Fibroblast of the conjunctiva (primary cell): ENCODE measurements at regions not wholly inside any gene's neighbourhood (a gene's known extent, or its start where the extent isn't known, plus 50 kb on each side); places are given as distances from the start of the nearest gene placed in this dataset.

ENCODE experiments used
- DNase-seq: peaks from one replicate; pipeline ENCODE4 v3.0.0-alpha.2; 2010; ENCODE audit warnings: low read depth

GRCh38 chr6:10033223-10033829 is 381.5 kb downstream of the TFAP2A start:
- DNase-seq: no peak

- no peak for DNase-seq
Measured at GRCh38 chr6:10031617-10032016, 383.3 kb downstream of the TFAP2A start.

GRCh38 chr6:10030942-10031537 is 383.8 kb downstream of the TFAP2A start:
- no peak for DNase-seq

GRCh38 chr6:10028222-10028621 is 386.7 kb downstream of the TFAP2A start:
- DNase-seq: no peak

GRCh38 chr6:10019851-10020250 is 395.0 kb downstream of the TFAP2A start:
- no peak for DNase-seq

- no peak for DNase-seq
Measured at GRCh38 chr6:10014557-10014956, 400.3 kb downstream of the TFAP2A start.

GRCh38 chr6:10000551-10000950 is 414.3 kb downstream of the TFAP2A start:
- no peak for DNase-seq

GRCh38 chr6:9999796-10000195 is 415.1 kb downstream of the TFAP2A start:
- no peak for DNase-seq

GRCh38 chr6:9986273-9986672 is 428.6 kb downstream of the TFAP2A start:
- DNase-seq: no peak

GRCh38 chr6:9985481-9985880 is 429.4 kb downstream of the TFAP2A start:
- no peak for DNase-seq

GRCh38 chr6:9984607-9985006 is 430.3 kb downstream of the TFAP2A start:
- DNase-seq: no peak

- DNase-seq: no peak
Measured at GRCh38 chr6:9983168-9983567, 431.7 kb downstream of the TFAP2A start.

GRCh38 chr6:9982215-9982614 is 432.7 kb downstream of the TFAP2A start:
- no peak for DNase-seq

- DNase-seq: no peak
Measured at GRCh38 chr6:9979996-9980395, 434.9 kb downstream of the TFAP2A start.

GRCh38 chr6:9978480-9978879 is 436.4 kb downstream of the TFAP2A start:
- no peak for DNase-seq

- DNase-seq: no peak
Measured at GRCh38 chr6:9977411-9977810, 437.5 kb downstream of the TFAP2A start.

GRCh38 chr6:9961646-9962045 is 453.2 kb downstream of the TFAP2A start:
- DNase-seq: no peak

- DNase-seq: no peak
Measured at GRCh38 chr6:9957215-9957759, 457.6 kb downstream of the TFAP2A start.

- DNase-seq: no peak
Measured at GRCh38 chr6:9948678-9949077, 466.2 kb downstream of the TFAP2A start.

GRCh38 chr6:9943986-9944385 is 470.9 kb downstream of the TFAP2A start:
- no peak for DNase-seq

GRCh38 chr6:9943026-9943425 is 471.8 kb downstream of the TFAP2A start:
- DNase-seq: no peak

- DNase-seq: no peak
Measured at GRCh38 chr6:9942131-9942530, 472.7 kb downstream of the TFAP2A start.

GRCh38 chr6:9938801-9939200 is 476.1 kb downstream of the TFAP2A start:
- DNase-seq: no peak
